CMK (cell line): ENCODE measurements at regions not wholly inside any gene's neighbourhood (a gene's known extent, or its start where the extent isn't known, plus 50 kb on each side); places are given as distances from the start of the nearest gene placed in this dataset.
A peak's percentile ranks its signal among the peaks of the same experiment; 100 is the strongest.
"Not testable (repeated sequence)": the region's sequence is repeated elsewhere in the genome, so short reads cannot be mapped to it uniquely, and the experiment has no call there.

ENCODE experiments used
- DNase-seq: peaks from one replicate; pipeline ENCODE4 v3.0.0-alpha.2; 2010; ENCODE audit warnings: low read depth

GRCh38 chr6:118367314-118367713 is 180.8 kb upstream of the PLN start:
- peak; percentile 45 for DNase-seq

GRCh38 chr6:118370722-118371121 is 177.4 kb upstream of the PLN start:
- no peak for DNase-seq

DNA sequence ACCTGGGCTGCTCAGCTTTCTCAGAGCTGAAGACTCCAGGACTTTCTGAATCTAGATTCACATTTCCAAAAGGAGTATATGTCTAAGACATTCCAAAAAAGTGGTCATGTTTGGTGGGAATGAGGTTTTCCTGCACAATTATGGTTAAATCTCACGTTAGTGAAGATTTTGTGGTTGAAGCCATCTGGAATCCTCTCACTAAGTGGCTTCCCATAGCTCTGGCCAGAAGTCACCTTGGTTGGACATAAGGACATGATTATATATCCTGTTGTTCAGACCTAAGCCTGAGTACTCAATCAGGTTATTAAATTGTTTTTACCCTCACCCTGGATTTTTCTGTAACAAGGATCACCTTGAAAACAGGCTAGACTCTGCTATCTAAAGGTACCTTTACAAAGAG is 176.1 kb upstream of the PLN start:
- DNase-seq = no peak

DNA sequence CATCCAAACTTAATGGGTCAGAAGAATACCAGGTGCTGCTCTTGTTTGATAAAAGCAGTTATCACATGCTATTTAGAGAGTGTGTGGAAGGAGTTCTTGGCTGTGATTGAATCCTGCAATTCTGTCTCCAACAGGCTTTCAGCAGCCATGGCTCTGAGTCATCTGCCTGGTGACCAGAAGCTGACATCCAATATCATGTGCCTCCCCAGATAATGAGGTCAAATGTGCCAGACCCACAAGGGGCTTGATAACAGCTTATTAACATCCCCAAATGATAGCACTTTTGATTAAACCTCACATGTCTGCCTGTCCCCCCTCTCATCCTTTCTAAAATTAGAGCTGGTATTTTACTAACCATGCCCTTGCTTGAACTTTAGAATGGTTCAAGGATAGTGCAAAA is 175.7 kb upstream of the PLN start:
- no peak for DNase-seq

- DNase-seq = no peak
Measured at GRCh38 chr6:118377711-118378414, 170.2 kb upstream of the PLN start.

- DNase-seq = not testable (repeated sequence)
Measured at GRCh38 chr6:118380620-118381019, 167.5 kb upstream of the PLN start.

- no peak for DNase-seq
Measured at GRCh38 chr6:118382126-118382525, 166.0 kb upstream of the PLN start.

DNA sequence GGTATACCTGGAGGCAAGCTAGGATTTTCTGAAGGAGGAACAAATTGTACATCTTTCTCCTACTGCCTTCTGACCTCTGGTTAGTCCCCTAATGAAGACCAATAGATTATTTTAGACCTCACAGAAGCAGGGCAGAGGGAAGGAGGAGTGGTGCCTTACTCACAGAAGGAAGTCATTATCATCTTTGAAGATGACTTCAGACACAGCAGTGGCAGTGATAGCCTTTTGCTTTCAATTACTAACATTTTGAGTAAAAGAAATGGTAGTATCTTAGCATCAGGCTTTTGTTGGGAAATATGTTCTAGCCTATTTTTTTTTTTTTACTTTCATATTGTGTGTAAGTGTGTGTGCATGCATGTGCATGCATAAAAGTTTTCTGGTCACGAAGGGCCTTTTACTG is 164.2 kb upstream of the PLN start:
- DNase-seq = no peak

DNA sequence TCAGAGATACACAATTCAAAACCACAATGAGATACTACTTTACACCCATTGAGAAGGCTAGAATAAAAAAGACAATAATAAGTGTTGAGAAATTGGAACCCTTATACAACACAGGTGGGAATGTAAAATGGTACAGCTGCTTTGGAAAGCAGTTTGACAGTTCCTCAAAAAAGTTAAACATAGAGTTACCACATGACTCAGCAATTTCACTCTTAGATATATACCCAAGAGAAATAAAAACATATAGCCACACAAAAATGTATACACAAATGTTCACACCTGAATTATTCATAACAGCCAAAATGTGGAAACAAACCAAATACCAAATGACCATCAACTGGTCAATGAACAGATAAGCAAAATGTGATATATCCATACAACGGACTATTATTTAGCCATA is 161.1 kb upstream of the PLN start:
- DNase-seq = no peak

GRCh38 chr6:118387921-118388701 is 160.0 kb upstream of the PLN start:
- no peak for DNase-seq

DNA sequence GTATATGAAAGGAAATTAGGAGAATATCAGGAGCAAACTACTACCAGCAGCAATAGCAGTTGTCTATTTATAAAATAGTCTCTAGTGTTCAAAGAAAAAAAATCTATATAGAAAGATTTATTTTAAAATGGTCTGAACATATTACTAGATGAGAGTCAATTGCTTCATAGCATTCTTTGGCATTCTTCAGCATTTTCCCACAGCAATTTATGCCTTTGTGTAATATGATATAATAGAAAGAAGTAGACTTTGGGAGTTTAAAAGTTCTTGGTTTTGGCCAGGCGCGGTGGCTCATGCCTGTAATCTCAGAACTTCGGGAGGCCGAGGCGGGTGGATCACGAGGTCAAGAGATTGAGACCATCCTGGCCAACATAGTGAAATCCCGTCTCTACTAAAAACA is 157.0 kb upstream of the PLN start:
- no peak for DNase-seq

GRCh38 chr6:118394106-118394505 is 154.0 kb upstream of the PLN start:
- no peak for DNase-seq

- no peak for DNase-seq
Measured at GRCh38 chr6:118396969-118397368, 151.1 kb upstream of the PLN start.

DNA sequence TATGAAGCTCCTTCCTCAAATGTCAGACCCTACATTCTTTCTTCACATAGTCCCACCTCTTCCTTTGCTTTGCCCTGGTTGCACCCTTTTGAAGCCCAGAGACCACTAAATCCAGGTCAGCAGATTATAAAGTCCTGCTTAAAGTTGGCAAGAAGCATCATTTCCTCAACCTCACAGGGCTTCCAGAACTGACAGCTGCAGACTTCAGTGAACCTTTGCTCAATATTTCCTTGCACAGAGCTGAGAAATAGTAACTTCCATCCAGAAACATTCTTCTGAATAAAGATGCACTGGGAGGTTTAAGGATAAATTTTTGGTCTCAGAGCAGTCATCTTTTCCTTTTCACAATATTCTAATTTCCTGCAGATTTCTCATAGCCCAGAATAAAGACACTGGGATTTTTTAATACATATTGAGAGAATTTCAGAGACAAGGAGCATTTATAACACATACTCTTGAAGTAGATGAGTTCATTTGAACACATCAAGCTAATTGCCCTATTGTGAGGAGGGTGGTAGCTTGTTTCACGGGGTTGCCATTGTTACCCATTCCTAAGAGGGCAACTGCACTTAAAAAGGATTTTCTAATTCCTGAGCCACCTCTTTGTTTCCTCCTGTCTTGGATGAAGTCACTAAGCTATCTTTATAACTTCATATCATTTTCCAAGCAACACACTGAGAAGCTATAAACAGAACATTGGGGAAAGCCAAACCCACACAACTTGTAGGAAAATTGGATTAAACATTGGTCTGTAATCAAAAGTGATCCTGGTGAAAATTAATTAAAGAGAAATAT is 150.2 kb upstream of the PLN start:
- DNase-seq = no peak

DNA sequence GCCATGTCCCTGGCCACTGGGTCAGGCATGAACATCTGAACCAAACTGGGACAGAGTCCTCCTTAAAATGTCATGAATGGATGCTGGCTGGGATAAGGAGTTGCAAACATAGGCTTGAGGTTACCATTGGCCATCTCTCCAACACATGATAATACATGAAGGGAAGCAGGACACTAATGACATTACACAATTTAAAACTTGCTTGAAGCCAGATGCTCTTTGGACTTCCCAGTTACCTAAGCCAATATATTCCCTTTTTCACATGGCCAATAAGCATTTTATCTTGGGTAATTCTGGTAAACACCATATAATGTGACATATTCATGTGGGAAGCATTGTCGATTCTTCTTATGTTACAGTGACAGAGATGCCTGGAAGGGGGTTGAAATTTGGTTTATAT is 148.0 kb upstream of the PLN start:
- no peak for DNase-seq

DNA sequence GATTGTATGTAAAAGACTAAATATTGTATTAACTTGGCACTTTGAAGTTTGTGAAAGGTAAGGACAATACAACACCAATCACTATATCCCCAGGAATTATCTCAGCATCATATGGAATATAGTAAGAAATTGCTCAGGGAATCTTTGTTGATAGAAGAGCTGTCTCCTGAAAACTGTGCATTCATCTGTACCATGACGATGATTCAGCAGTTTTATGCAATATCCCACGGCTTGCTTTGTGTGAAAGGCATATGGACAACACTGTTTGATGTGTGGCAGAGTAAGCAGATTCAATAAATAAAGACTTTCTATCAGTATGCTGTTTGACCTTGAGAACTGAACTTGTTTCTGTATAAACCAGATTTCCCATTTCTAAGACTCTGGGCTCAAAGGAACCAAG is 147.5 kb upstream of the PLN start:
- no peak for DNase-seq

DNA sequence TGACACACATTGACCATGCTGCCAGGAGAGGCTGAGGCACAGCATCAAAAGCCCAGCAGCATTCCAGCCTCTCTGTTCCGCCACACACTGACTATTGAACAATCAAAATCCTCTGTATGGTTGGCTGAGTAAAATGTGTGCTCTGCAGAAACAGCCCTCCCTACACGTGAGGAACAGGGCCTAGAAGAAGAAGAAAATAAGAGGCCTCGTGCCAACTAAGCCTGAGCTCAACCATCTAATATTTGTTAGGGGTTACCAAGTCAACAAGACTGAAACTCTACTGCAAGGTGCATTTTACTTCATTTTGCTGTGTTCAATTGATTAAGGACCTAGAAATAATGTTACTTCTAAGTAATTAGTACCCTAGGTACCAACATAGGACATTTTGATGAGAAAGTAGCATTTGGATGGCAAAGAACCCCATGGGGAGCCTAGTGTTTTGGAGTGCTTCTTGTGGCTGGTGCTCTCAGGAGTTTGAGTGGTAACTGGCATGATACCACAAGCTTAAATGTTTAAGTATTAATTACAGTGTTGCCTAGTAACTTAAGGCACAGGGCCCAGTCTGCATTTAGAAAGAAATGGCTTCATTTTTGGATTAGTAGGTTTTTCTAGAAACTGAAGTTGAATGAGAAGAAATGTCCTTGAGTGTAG is 146.6 kb upstream of the PLN start:
- no peak for DNase-seq

GRCh38 chr6:118403036-118403435 is 145.1 kb upstream of the PLN start:
- no peak for DNase-seq

DNA sequence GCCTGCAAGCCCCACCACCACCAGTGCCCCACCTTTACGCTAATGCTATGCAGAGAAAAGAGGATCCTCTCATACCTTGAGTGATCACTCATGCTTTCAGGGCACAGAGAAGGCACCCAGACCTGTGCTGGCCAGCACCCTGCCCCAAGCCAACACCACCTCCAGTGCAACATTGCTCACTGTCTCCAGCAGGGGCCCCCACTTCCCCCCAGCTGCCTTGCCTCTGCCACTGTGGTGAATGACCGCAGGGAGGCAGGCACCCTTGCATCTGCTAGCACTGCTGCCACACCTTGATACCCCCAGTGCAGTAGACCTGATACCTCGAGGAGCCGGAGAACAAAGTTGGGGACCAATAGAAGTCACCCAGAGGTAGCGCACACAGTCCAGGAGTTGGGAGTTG is 139.2 kb upstream of the PLN start:
- no peak for DNase-seq

DNA sequence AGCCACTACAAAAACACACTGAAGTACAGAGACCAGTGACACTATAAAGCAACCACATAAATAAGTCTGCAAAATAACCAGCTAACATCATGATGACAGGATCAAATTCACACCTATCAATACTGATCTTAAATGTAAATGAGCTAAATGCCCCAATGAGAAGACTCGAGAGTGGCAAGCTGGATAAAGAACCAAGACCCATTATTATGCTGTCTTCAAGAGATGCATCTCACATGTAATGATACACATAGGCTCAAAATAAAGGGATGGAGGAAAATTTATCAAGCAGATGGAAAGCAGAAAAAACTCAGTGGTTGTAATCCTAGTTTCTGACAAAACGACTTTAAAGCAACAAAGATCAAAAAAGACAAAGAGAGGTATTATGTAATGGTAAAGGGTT is 138.1 kb upstream of the PLN start:
- DNase-seq = no peak
